ENCODE measurements at regions not wholly inside any gene's neighbourhood (a gene's known extent, or its start where the extent isn't known, plus 50 kb on each side); places are given as distances from the start of the nearest gene placed in this dataset.

- peaks cover 2 to 11% of the 10 kb centered on the region in 2 donors for H3K9me3 ChIP-seq (ENCODE audit: control insufficient read depth in 2 of 2, insufficient read depth in 1 of 2, low read length in 1 of 2)
- H3K27ac ChIP-seq (ENCODE audit: low read depth in 1 of 2, low read length in 1 of 2): no peak overlapping the region
- H3K27me3 ChIP-seq (ENCODE audit: control insufficient read depth in 2 of 2, insufficient read depth in 1 of 2, low read length in 1 of 2): no peaks in the 10 kb centered on the region
- peaks cover 13 to 22% of the 10 kb centered on the region in 2 donors for H3K4me1 ChIP-seq (ENCODE audit: control insufficient read depth in 2 of 2, insufficient read depth in 2 of 2, low read length in 2 of 2)
- 95% methylated on average over 7 of the region's 7 CpGs for WGBS
- DNase-seq (ENCODE audit: low read depth in 6 of 9, low spot score in 9 of 9): no peak
- H3K36me3 ChIP-seq (ENCODE audit: control insufficient read depth in 2 of 2, insufficient read depth in 2 of 2, low read length in 1 of 2): no peaks in the 10 kb centered on the region
- no peak overlapping the region for H3K4me3 ChIP-seq (ENCODE audit: low read length in 2 of 2)
These were observed 106.4 kb upstream of the PLEKHG7 start for GRCh38 chr12:92596383-92596782.

- no peak overlapping the region for H3K4me3 ChIP-seq (ENCODE audit: low read length in 2 of 2)
- H3K27ac ChIP-seq (ENCODE audit: low read depth in 1 of 2, low read length in 1 of 2): no peak overlapping the region
- no peaks in the 10 kb centered on the region for H3K36me3 ChIP-seq (ENCODE audit: control insufficient read depth in 2 of 2, insufficient read depth in 2 of 2, low read length in 1 of 2)
- DNase-seq (ENCODE audit: low read depth in 6 of 9, low spot score in 9 of 9): no peak
- WGBS: 97% methylated on average over 1 of the region's 1 CpG
- peaks cover 13 to 22% of the 10 kb centered on the region in 2 donors for H3K4me1 ChIP-seq (ENCODE audit: control insufficient read depth in 2 of 2, insufficient read depth in 2 of 2, low read length in 2 of 2)
- H3K27me3 ChIP-seq (ENCODE audit: control insufficient read depth in 2 of 2, insufficient read depth in 1 of 2, low read length in 1 of 2): no peaks in the 10 kb centered on the region
- peaks cover 2 to 11% of the 10 kb centered on the region in 2 donors for H3K9me3 ChIP-seq (ENCODE audit: control insufficient read depth in 2 of 2, insufficient read depth in 1 of 2, low read length in 1 of 2)
These were observed 107.1 kb upstream of the PLEKHG7 start for GRCh38 chr12:92595663-92596062.

GRCh38 chr12:92593734-92594402 lies 108.9 kb upstream of the PLEKHG7 start:
- Histone ChIP-seq H3K27me3 (ENCODE audit: control insufficient read depth in 2 of 2, insufficient read depth in 1 of 2, low read length in 1 of 2) (no peaks in the 10 kb centered on the region), H3K4me3 (ENCODE audit: low read length in 2 of 2) (no peak overlapping the region), H3K36me3 (ENCODE audit: control insufficient read depth in 2 of 2, insufficient read depth in 2 of 2, low read length in 1 of 2) (no peaks in the 10 kb centered on the region), H3K9me3 (ENCODE audit: control insufficient read depth in 2 of 2, insufficient read depth in 1 of 2, low read length in 1 of 2) (peaks cover 0 to 2% of the 10 kb centered on the region in 2 donors), H3K4me1 (ENCODE audit: control insufficient read depth in 2 of 2, insufficient read depth in 2 of 2, low read length in 2 of 2) (peaks cover 13 to 22% of the 10 kb centered on the region in 2 donors), H3K27ac (ENCODE audit: low read depth in 1 of 2, low read length in 1 of 2) (peak overlapping the region; percentile 92)
- 66% methylated on average over 8 of the region's 8 CpGs for WGBS
- DNase-seq (ENCODE audit: low read depth in 6 of 9, low spot score in 9 of 9): peak; percentile 61 to 94 (median 85)

- Histone ChIP-seq H3K4me3 (ENCODE audit: low read length in 2 of 2) (no peak overlapping the region), H3K9me3 (ENCODE audit: control insufficient read depth in 2 of 2, insufficient read depth in 1 of 2, low read length in 1 of 2) (no peaks in the 10 kb centered on the region), H3K27ac (ENCODE audit: low read depth in 1 of 2, low read length in 1 of 2) (no peak overlapping the region), H3K27me3 (ENCODE audit: control insufficient read depth in 2 of 2, insufficient read depth in 1 of 2, low read length in 1 of 2) (no peaks in the 10 kb centered on the region), H3K4me1 (ENCODE audit: control insufficient read depth in 2 of 2, insufficient read depth in 2 of 2, low read length in 2 of 2) (no peaks in the 10 kb centered on the region), H3K36me3 (ENCODE audit: control insufficient read depth in 2 of 2, insufficient read depth in 2 of 2, low read length in 1 of 2) (no peaks in the 10 kb centered on the region)
- whole genome bisulfite sequencing: 99% methylated on average over 1 of the region's 1 CpG
- DNase-seq (ENCODE audit: low read depth in 6 of 9, low spot score in 9 of 9): no peak
These were observed 117.6 kb upstream of the PLEKHG7 start for GRCh38 chr12:92585115-92585727.

GRCh38 chr12:92583910-92584309 lies 118.9 kb upstream of the PLEKHG7 start:
- H3K9me3 ChIP-seq (ENCODE audit: control insufficient read depth in 2 of 2, insufficient read depth in 1 of 2, low read length in 1 of 2): no peaks in the 10 kb centered on the region
- no peaks in the 10 kb centered on the region for H3K36me3 ChIP-seq (ENCODE audit: control insufficient read depth in 2 of 2, insufficient read depth in 2 of 2, low read length in 1 of 2)
- H3K4me1 ChIP-seq (ENCODE audit: control insufficient read depth in 2 of 2, insufficient read depth in 2 of 2, low read length in 2 of 2): no peaks in the 10 kb centered on the region
- H3K4me3 ChIP-seq (ENCODE audit: low read length in 2 of 2): no peak overlapping the region
- H3K27me3 ChIP-seq (ENCODE audit: control insufficient read depth in 2 of 2, insufficient read depth in 1 of 2, low read length in 1 of 2): no peaks in the 10 kb centered on the region
- H3K27ac ChIP-seq (ENCODE audit: low read depth in 1 of 2, low read length in 1 of 2): no peak overlapping the region
- DNase-seq (ENCODE audit: low read depth in 6 of 9, low spot score in 9 of 9): no peak
- 98% methylated on average over 2 of the region's 2 CpGs for WGBS

- Histone ChIP-seq H3K4me1 (ENCODE audit: control insufficient read depth in 2 of 2, insufficient read depth in 2 of 2, low read length in 2 of 2) (no peaks in the 10 kb centered on the region), H3K36me3 (ENCODE audit: control insufficient read depth in 2 of 2, insufficient read depth in 2 of 2, low read length in 1 of 2) (no peaks in the 10 kb centered on the region), H3K9me3 (ENCODE audit: control insufficient read depth in 2 of 2, insufficient read depth in 1 of 2, low read length in 1 of 2) (no peaks in the 10 kb centered on the region), H3K27ac (ENCODE audit: low read depth in 1 of 2, low read length in 1 of 2) (no peak overlapping the region), H3K4me3 (ENCODE audit: low read length in 2 of 2) (no peak overlapping the region), H3K27me3 (ENCODE audit: control insufficient read depth in 2 of 2, insufficient read depth in 1 of 2, low read length in 1 of 2) (no peaks in the 10 kb centered on the region)
- no peak for DNase-seq (ENCODE audit: low read depth in 6 of 9, low spot score in 9 of 9)
- WGBS: 99% methylated on average over 2 of the region's 2 CpGs
These were observed 119.9 kb upstream of the PLEKHG7 start for GRCh38 chr12:92582893-92583292.

- Histone ChIP-seq H3K4me3 (ENCODE audit: low read length in 2 of 2) (no peak overlapping the region), H3K27me3 (ENCODE audit: control insufficient read depth in 2 of 2, insufficient read depth in 1 of 2, low read length in 1 of 2) (no peaks in the 10 kb centered on the region)
- WGBS: 95% methylated on average over 4 of the region's 4 CpGs
These were observed 120.3 kb upstream of the PLEKHG7 start for GRCh38 chr12:92582475-92582874.

GRCh38 chr12:92581604-92582003 lies 121.2 kb upstream of the PLEKHG7 start:
- no peak overlapping the region for H3K27ac ChIP-seq (ENCODE audit: low read depth in 1 of 2, low read length in 1 of 2)
- DNase-seq (ENCODE audit: low read depth in 6 of 9, low spot score in 9 of 9): no peak
- no peaks in the 10 kb centered on the region for H3K4me1 ChIP-seq (ENCODE audit: control insufficient read depth in 2 of 2, insufficient read depth in 2 of 2, low read length in 2 of 2)
- no peaks in the 10 kb centered on the region for H3K36me3 ChIP-seq (ENCODE audit: control insufficient read depth in 2 of 2, insufficient read depth in 2 of 2, low read length in 1 of 2)
- WGBS: 98% methylated on average over 1 of the region's 1 CpG
- H3K4me3 ChIP-seq (ENCODE audit: low read length in 2 of 2): no peak overlapping the region
- H3K27me3 ChIP-seq (ENCODE audit: control insufficient read depth in 2 of 2, insufficient read depth in 1 of 2, low read length in 1 of 2): no peaks in the 10 kb centered on the region
- H3K9me3 ChIP-seq (ENCODE audit: control insufficient read depth in 2 of 2, insufficient read depth in 1 of 2, low read length in 1 of 2): no peaks in the 10 kb centered on the region

More at GRCh38 chr12:92582475-92582874, 120.3 kb upstream of the PLEKHG7 start:
- Histone ChIP-seq H3K9me3 (ENCODE audit: control insufficient read depth in 2 of 2, insufficient read depth in 1 of 2, low read length in 1 of 2) (no peaks in the 10 kb centered on the region), H3K36me3 (ENCODE audit: control insufficient read depth in 2 of 2, insufficient read depth in 2 of 2, low read length in 1 of 2) (no peaks in the 10 kb centered on the region), H3K27ac (ENCODE audit: low read depth in 1 of 2, low read length in 1 of 2) (no peak overlapping the region), H3K4me1 (ENCODE audit: control insufficient read depth in 2 of 2, insufficient read depth in 2 of 2, low read length in 2 of 2) (no peaks in the 10 kb centered on the region)
- DNase-seq (ENCODE audit: low read depth in 6 of 9, low spot score in 9 of 9): no peak

GRCh38 chr12:92574911-92575570 lies 127.7 kb upstream of the PLEKHG7 start:
- H3K27ac ChIP-seq (ENCODE audit: low read depth in 1 of 2, low read length in 1 of 2): no peak overlapping the region
- H3K9me3 ChIP-seq (ENCODE audit: control insufficient read depth in 2 of 2, insufficient read depth in 1 of 2, low read length in 1 of 2): no peaks in the 10 kb centered on the region
- WGBS: 97% methylated on average over 6 of the region's 6 CpGs
- H3K36me3 ChIP-seq (ENCODE audit: control insufficient read depth in 2 of 2, insufficient read depth in 2 of 2, low read length in 1 of 2): no peaks in the 10 kb centered on the region
- peaks cover 3% of the 10 kb centered on the region in 2 donors for H3K4me1 ChIP-seq (ENCODE audit: control insufficient read depth in 2 of 2, insufficient read depth in 2 of 2, low read length in 2 of 2)
- no peaks in the 10 kb centered on the region for H3K27me3 ChIP-seq (ENCODE audit: control insufficient read depth in 2 of 2, insufficient read depth in 1 of 2, low read length in 1 of 2)
- no peak overlapping the region for H3K4me3 ChIP-seq (ENCODE audit: low read length in 2 of 2)
- DNase-seq (ENCODE audit: low read depth in 6 of 9, low spot score in 9 of 9): no peak

Measured in thymus (tissue), 11 donors.